ENCODE measurements at regions not wholly inside any gene's neighbourhood (a gene's known extent, or its start where the extent isn't known, plus 50 kb on each side); places are given as distances from the start of the nearest gene placed in this dataset.

GRCh38 chr12:92505254-92506231, 197.2 kb upstream of the PLEKHG7 start (continued):
- peak; percentile 81 for TF ChIP-seq CUX1 (IDR thresholded peaks at IDR 0.05; ENCODE audit: insufficient replicate concordance, low read depth, low read length)
- no peak for TF ChIP-seq EZH2 (IDR thresholded peaks at IDR 0.05; ENCODE audit: borderline replicate concordance, control insufficient read depth, low read depth, low read length)
- no peak for TF ChIP-seq TAF1 (IDR thresholded peaks at IDR 0.05; ENCODE audit: borderline replicate concordance, low read depth, low read length)
- TF ChIP-seq ZNF217 (IDR thresholded peaks at IDR 0.05): no peak; the same call in 1 of the 2 replicates
- TF ChIP-seq SIN3A (IDR thresholded peaks at IDR 0.05; ENCODE audit: low read depth, low read length): no peak

Data from GM12878 (cell line).